PC-9 (cell line): ENCODE measurements at regions not wholly inside any gene's neighbourhood (a gene's known extent, or its start where the extent isn't known, plus 50 kb on each side); places are given as distances from the start of the nearest gene placed in this dataset.

ENCODE experiments used
- BruUV-seq: library from RNA; stranded (reverse); fragments of 400-500 nt; replicated peaks from 2 replicates; lab custom pipeline; 2021; lab: Mats Ljungman, UMichigan
- CTCF ChIA-PET: fragments of 300-600 bp; sonication (Branson Sonifier 250); formaldehyde crosslinking; loops from one replicate; lab custom pipeline; 2022; ENCODE audit warnings: antibody characterized with exemption; lab: Charles Lee
- POLR2A ChIA-PET: fragments of 300-600 bp; sonication (Branson Sonifier 250); formaldehyde crosslinking; loops from one replicate; lab custom pipeline; 2022; ENCODE audit warnings: antibody characterized with exemption; ENCODE audit not compliant: unreplicated experiment; lab: Charles Lee
- DNase-seq, 2 experiments: peaks; one replicate each; pipeline versions ENCODE4 v3.0.0 to v3.0.0-alpha.2; 2015 to 2022; ENCODE audit warnings: mixed read lengths in 1 of 2
- H2AFZ ChIP-seq: fragments of 200-600 bp; sonication (generic); 2 replicates; pipeline ENCODE4 v1.8.1; 2017; ENCODE audit warnings: antibody characterized with exemption
- H3F3A ChIP-seq: fragments of 200-600 bp; sonication (generic); 2 replicates; pipeline ENCODE4 v1.8.1; 2017; ENCODE audit warnings: antibody characterized with exemption, mild to moderate bottlenecking, low read depth; ENCODE audit not compliant: insufficient read depth
- H3K27ac ChIP-seq: fragments of 200-600 bp; sonication (generic); 2 replicates; pipeline ENCODE4 v1.6.1; 2016; ENCODE audit warnings: mixed run types
- H3K27me3 ChIP-seq: fragments of 200-600 bp; sonication (generic); 2 replicates; pipeline ENCODE4 v1.6.1; 2016; ENCODE audit warnings: low read depth, mixed run types; ENCODE audit not compliant: insufficient read depth
- H3K36me3 ChIP-seq: fragments of 200-600 bp; sonication (generic); 2 replicates; pipeline ENCODE4 v1.6.1; 2016; ENCODE audit warnings: low read depth, mixed run types
- H3K4me1 ChIP-seq: fragments of 200-600 bp; sonication (generic); replicated peaks from 2 replicates; pipeline ENCODE4 v1.6.1; 2016; ENCODE audit warnings: mixed run types; ENCODE audit not compliant: insufficient read depth
- H3K4me2 ChIP-seq: fragments of 200-600 bp; sonication (generic); 2 replicates; pipeline ENCODE4 v1.6.1; 2017; ENCODE audit warnings: mixed run types
- H3K4me3 ChIP-seq: fragments of 200-600 bp; sonication (generic); 2 replicates; pipeline ENCODE4 v1.6.1; 2016; ENCODE audit warnings: mixed run types
- H3K79me2 ChIP-seq: fragments of 200-600 bp; sonication (generic); 2 replicates; pipeline ENCODE4 v1.6.1; 2017; ENCODE audit warnings: low read depth, mixed run types
- H3K9me2 ChIP-seq: fragments of 200-600 bp; sonication (generic); 2 replicates; pipeline ENCODE4 v1.8.1; 2017; ENCODE audit warnings: mild to moderate bottlenecking; ENCODE audit not compliant: insufficient read depth
- H3K9me3 ChIP-seq: fragments of 200-600 bp; sonication (generic); 2 replicates; pipeline ENCODE4 v1.8.1; 2016; ENCODE audit warnings: low read depth; ENCODE audit not compliant: insufficient read depth
- H4K20me1 ChIP-seq: fragments of 200-600 bp; sonication (generic); 2 replicates; pipeline ENCODE4 v1.8.1; 2017; ENCODE audit not compliant: insufficient read depth
- EZH2 ChIP-seq: fragments of 200-600 bp; sonication (generic); IDR thresholded peaks from 2 replicates; pipeline ENCODE4 v1.8.0; 2017; ENCODE audit warnings: antibody characterized with exemption, low read depth
- intact Hi-C: fragments of 100-400 bp; cut with micrococcal nuclease; formaldehyde crosslinking; loops from one replicate; pipeline ENCODE4 v1.10.0; 2022; ENCODE audit not compliant: unreplicated experiment
- TF ChIP-seq, protein P1 (sequence below): fragments of 200-600 bp; sonication (generic); conservative IDR thresholded peaks from 2 replicates; pipeline ENCODE4 v1.6.1; 2017; ENCODE audit warnings: mixed run types, antibody characterized with exemption, mild to moderate bottlenecking, moderate library complexity

GRCh38 chr6:133637874-133638273 is 251.0 kb upstream of the TCF21 start:
- no peak overlapping the region for H3K27ac ChIP-seq
- no TSS peak for BruUV-seq

DNA sequence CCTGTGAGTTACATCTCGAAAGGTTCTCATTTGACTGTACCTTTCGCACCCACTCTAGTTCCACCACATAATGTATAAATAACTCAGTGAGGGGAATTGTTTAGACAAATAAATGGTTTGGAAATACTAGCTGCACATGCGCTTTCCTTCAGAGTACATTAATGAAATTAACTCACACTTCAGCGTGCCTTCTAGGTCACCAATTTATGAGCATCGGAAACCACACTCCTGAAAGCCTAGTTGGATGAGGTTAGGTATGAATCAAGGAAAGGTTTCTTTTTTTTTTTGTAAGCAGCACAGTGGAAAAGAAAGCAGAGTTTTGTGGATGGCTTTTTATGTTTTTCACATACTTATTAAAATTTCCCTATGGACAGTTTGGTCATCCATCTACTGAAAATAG is 247.8 kb upstream of the TCF21 start:
- H3F3A ChIP-seq, result no peaks in the 10 kb centered on the region
- H3K36me3 ChIP-seq, result no peaks in the 10 kb centered on the region
- H3K9me3 ChIP-seq, result 0 out of 2 replicates have a peak, but pooled peaks cover 5% of the 10 kb centered on the region
- H3K4me2 ChIP-seq, result no peak overlapping the region
- no peak overlapping the region for H3K27ac ChIP-seq
- no peaks in the 10 kb centered on the region for H3K79me2 ChIP-seq
- H2AFZ ChIP-seq, result no peak overlapping the region
- intact Hi-C loops, result no loop called here
- H3K4me3 ChIP-seq, result no peak overlapping the region
- no peaks in the 10 kb centered on the region for H3K27me3 ChIP-seq
- no TSS peak for BruUV-seq
- no peak for DNase-seq
- TF ChIP-seq, protein P1, sequence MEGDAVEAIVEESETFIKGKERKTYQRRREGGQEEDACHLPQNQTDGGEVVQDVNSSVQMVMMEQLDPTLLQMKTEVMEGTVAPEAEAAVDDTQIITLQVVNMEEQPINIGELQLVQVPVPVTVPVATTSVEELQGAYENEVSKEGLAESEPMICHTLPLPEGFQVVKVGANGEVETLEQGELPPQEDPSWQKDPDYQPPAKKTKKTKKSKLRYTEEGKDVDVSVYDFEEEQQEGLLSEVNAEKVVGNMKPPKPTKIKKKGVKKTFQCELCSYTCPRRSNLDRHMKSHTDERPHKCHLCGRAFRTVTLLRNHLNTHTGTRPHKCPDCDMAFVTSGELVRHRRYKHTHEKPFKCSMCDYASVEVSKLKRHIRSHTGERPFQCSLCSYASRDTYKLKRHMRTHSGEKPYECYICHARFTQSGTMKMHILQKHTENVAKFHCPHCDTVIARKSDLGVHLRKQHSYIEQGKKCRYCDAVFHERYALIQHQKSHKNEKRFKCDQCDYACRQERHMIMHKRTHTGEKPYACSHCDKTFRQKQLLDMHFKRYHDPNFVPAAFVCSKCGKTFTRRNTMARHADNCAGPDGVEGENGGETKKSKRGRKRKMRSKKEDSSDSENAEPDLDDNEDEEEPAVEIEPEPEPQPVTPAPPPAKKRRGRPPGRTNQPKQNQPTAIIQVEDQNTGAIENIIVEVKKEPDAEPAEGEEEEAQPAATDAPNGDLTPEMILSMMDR, result no peak
- TF ChIP-seq EZH2, result no peak
- H3K4me1 ChIP-seq, result peaks cover 8% of the 10 kb centered on the region; the same call in 1 of the 2 replicates
- H3K9me2 ChIP-seq, result no peaks in the 10 kb centered on the region
- ChIA-PET POLR2A (no interaction called here), CTCF (no interaction called here)
- H4K20me1 ChIP-seq, result no peaks in the 10 kb centered on the region

More at GRCh38 chr6:133637874-133638273, 251.0 kb upstream of the TCF21 start:
- Histone ChIP-seq H3K4me3 (no peak overlapping the region), H2AFZ (no peak overlapping the region), H3K4me2 (no peak overlapping the region), H3K4me1 (no peaks in the 10 kb centered on the region), H3K27me3 (no peaks in the 10 kb centered on the region), H3K9me2 (no peaks in the 10 kb centered on the region; the same call in 1 of the 2 replicates), H3F3A (no peaks in the 10 kb centered on the region), H3K9me3 (0 out of 2 replicates have a peak, but pooled peaks cover 5% of the 10 kb centered on the region), H3K36me3 (no peaks in the 10 kb centered on the region), H3K79me2 (no peaks in the 10 kb centered on the region), H4K20me1 (no peaks in the 10 kb centered on the region)
- CTCF ChIA-PET, result no interaction called here
- POLR2A ChIA-PET, result interaction anchor here (0.6 kb wide), 1 partner anchor 374 kb away, joined by 3 read pairs; no protein-coding TSS in a partner anchor
- no peak for DNase-seq
- intact Hi-C loops, result no loop called here
- TF ChIP-seq, protein P1, result no peak
- no peak for TF ChIP-seq EZH2

GRCh38 chr6:133644548-133644891 is 244.4 kb upstream of the TCF21 start:
- Histone ChIP-seq H2AFZ (no peak overlapping the region), H3K27me3 (no peaks in the 10 kb centered on the region), H3K4me2 (no peak overlapping the region), H3F3A (no peaks in the 10 kb centered on the region), H3K4me1 (peaks cover 13% of the 10 kb centered on the region; the same call in 1 of the 2 replicates), H3K79me2 (no peaks in the 10 kb centered on the region), H3K9me2 (no peaks in the 10 kb centered on the region; the same call in 1 of the 2 replicates), H3K36me3 (no peaks in the 10 kb centered on the region), H3K27ac (no peak overlapping the region), H3K4me3 (no peak overlapping the region), H3K9me3 (no peaks in the 10 kb centered on the region), H4K20me1 (no peaks in the 10 kb centered on the region)
- ChIA-PET CTCF (interaction anchor here (0.6 kb wide), 1 partner anchor 75 kb away, joined by 3 read pairs; no protein-coding TSS in a partner anchor), POLR2A (no interaction called here)
- DNase-seq, result no peak
- no TSS peak for BruUV-seq
- no peak for TF ChIP-seq EZH2
- TF ChIP-seq, protein P1, result no peak
- intact Hi-C loops, result no loop called here
